Duodenal mucosa (tissue), 2 donors: ENCODE measurements at regions not wholly inside any gene's neighbourhood (a gene's known extent, or its start where the extent isn't known, plus 50 kb on each side); places are given as distances from the start of the nearest gene placed in this dataset.
A peak's percentile ranks its signal among the peaks of the same experiment; 100 is the strongest.

Source experiments
- H3K27ac ChIP-seq: one replicate; pipeline ENCODE4 v1.7.0; 2013; ENCODE audit warnings: low read depth, low read length
- H3K27me3 ChIP-seq, 2 donors: one replicate each; pipeline ENCODE4 v1.7.0; 2013; ENCODE audit warnings: low read length in 2 of 2, control low read depth in 1 of 2; ENCODE audit not compliant: insufficient read depth in 2 of 2, control insufficient read depth in 1 of 2
- H3K36me3 ChIP-seq, 2 donors: one replicate each; pipeline ENCODE4 v1.7.0; 2013; ENCODE audit warnings: low read length in 2 of 2, control low read depth in 1 of 2; ENCODE audit not compliant: insufficient read depth in 2 of 2, control insufficient read depth in 1 of 2
- H3K4me1 ChIP-seq, 2 donors: one replicate each; pipeline ENCODE4 v1.7.0; 2013; ENCODE audit warnings: low read length in 2 of 2, control low read depth in 1 of 2; ENCODE audit not compliant: insufficient read depth in 2 of 2, control insufficient read depth in 1 of 2
- H3K4me3 ChIP-seq, 2 donors: one replicate each; pipeline ENCODE4 v1.7.0; 2013; ENCODE audit warnings: low read length in 2 of 2, low read depth in 1 of 2
- H3K9ac ChIP-seq, 2 donors: one replicate each; pipeline ENCODE4 v1.7.0; 2013; ENCODE audit warnings: low read length in 2 of 2, low read depth in 1 of 2
- H3K9me3 ChIP-seq, 2 donors: one replicate each; pipeline ENCODE4 v1.7.0; 2013; ENCODE audit warnings: low read length in 2 of 2, control low read depth in 1 of 2; ENCODE audit not compliant: control insufficient read depth in 1 of 2

GRCh38 chr13:29939158-29939557, 88.7 kb upstream of the UBL3 start:
- no peaks in the 10 kb centered on the region for H3K36me3 ChIP-seq
- H3K4me3 ChIP-seq, result no peak overlapping the region
- peaks cover 13 to 19% of the 10 kb centered on the region in 2 donors for H3K4me1 ChIP-seq
- no peaks in the 10 kb centered on the region for H3K27me3 ChIP-seq
- no peak overlapping the region for H3K27ac ChIP-seq
- no peak overlapping the region for H3K9ac ChIP-seq
- H3K9me3 ChIP-seq, result no peaks in the 10 kb centered on the region

- H3K9me3 ChIP-seq, result no peaks in the 10 kb centered on the region
These were observed 87.4 kb upstream of the UBL3 start for GRCh38 chr13:29937841-29938240.

GRCh38 chr13:29937379-29937778, 87.0 kb upstream of the UBL3 start:
- Histone ChIP-seq H3K27ac (no peak overlapping the region), H3K4me1 (peaks cover 13 to 19% of the 10 kb centered on the region in 2 donors), H3K9ac (no peak overlapping the region), H3K36me3 (no peaks in the 10 kb centered on the region), H3K4me3 (no peak overlapping the region), H3K9me3 (no peaks in the 10 kb centered on the region), H3K27me3 (no peaks in the 10 kb centered on the region)

More at GRCh38 chr13:29937841-29938240, 87.4 kb upstream of the UBL3 start:
- Histone ChIP-seq H3K4me1 (peaks cover 13 to 19% of the 10 kb centered on the region in 2 donors), H3K27ac (no peak overlapping the region), H3K36me3 (no peaks in the 10 kb centered on the region), H3K27me3 (no peaks in the 10 kb centered on the region), H3K9ac (no peak overlapping the region), H3K4me3 (no peak overlapping the region)

- no peak overlapping the region for H3K4me3 ChIP-seq
- H3K27ac ChIP-seq, result no peak overlapping the region
- peaks cover 13 to 19% of the 10 kb centered on the region in 2 donors for H3K4me1 ChIP-seq
- H3K9ac ChIP-seq, result no peak overlapping the region
- no peaks in the 10 kb centered on the region for H3K9me3 ChIP-seq
- no peaks in the 10 kb centered on the region for H3K36me3 ChIP-seq
- H3K27me3 ChIP-seq, result no peaks in the 10 kb centered on the region
These were observed 86.5 kb upstream of the UBL3 start for GRCh38 chr13:29936956-29937355.

GRCh38 chr13:29936051-29936813, 85.8 kb upstream of the UBL3 start:
- H3K36me3 ChIP-seq, result no peaks in the 10 kb centered on the region
- H3K4me3 ChIP-seq, result peak overlapping the region; percentile 40 to 53
- H3K27ac ChIP-seq, result no peak overlapping the region
- no peaks in the 10 kb centered on the region for H3K9me3 ChIP-seq
- H3K4me1 ChIP-seq, result peaks cover 13 to 19% of the 10 kb centered on the region in 2 donors
- no peak overlapping the region for H3K9ac ChIP-seq
- H3K27me3 ChIP-seq, result no peaks in the 10 kb centered on the region

GRCh38 chr13:29935309-29935981, 85.0 kb upstream of the UBL3 start:
- no peaks in the 10 kb centered on the region for H3K27me3 ChIP-seq
- H3K4me1 ChIP-seq, result peaks cover 13 to 19% of the 10 kb centered on the region in 2 donors
- no peak overlapping the region for H3K9ac ChIP-seq
- no peaks in the 10 kb centered on the region for H3K9me3 ChIP-seq
- H3K36me3 ChIP-seq, result no peaks in the 10 kb centered on the region
- peak overlapping the region; percentile 40 to 53 for H3K4me3 ChIP-seq
- no peak overlapping the region for H3K27ac ChIP-seq

GRCh38 chr13:29934531-29935308, 84.3 kb upstream of the UBL3 start:
- no peaks in the 10 kb centered on the region for H3K9me3 ChIP-seq
- no peak overlapping the region for H3K4me3 ChIP-seq
- peaks cover 13 to 19% of the 10 kb centered on the region in 2 donors for H3K4me1 ChIP-seq
- H3K36me3 ChIP-seq, result no peaks in the 10 kb centered on the region
- H3K9ac ChIP-seq, result no peak overlapping the region
- H3K27ac ChIP-seq, result no peak overlapping the region
- no peaks in the 10 kb centered on the region for H3K27me3 ChIP-seq

- Histone ChIP-seq H3K4me1 (peaks cover 13 to 19% of the 10 kb centered on the region in 2 donors), H3K27me3 (no peaks in the 10 kb centered on the region), H3K9me3 (no peaks in the 10 kb centered on the region), H3K36me3 (no peaks in the 10 kb centered on the region), H3K9ac (no peak overlapping the region), H3K4me3 (no peak overlapping the region), H3K27ac (no peak overlapping the region)
These were observed 83.0 kb upstream of the UBL3 start for GRCh38 chr13:29933401-29933800.

- Histone ChIP-seq H3K9me3 (no peaks in the 10 kb centered on the region), H3K4me3 (no peak overlapping the region), H3K4me1 (peaks cover 13 to 18% of the 10 kb centered on the region in 2 donors), H3K9ac (no peak overlapping the region), H3K36me3 (no peaks in the 10 kb centered on the region), H3K27me3 (no peaks in the 10 kb centered on the region), H3K27ac (no peak overlapping the region)
These were observed 81.3 kb upstream of the UBL3 start for GRCh38 chr13:29931696-29932095.
